ENCODE measurements at regions not wholly inside any gene's neighbourhood (a gene's known extent, or its start where the extent isn't known, plus 50 kb on each side); places are given as distances from the start of the nearest gene placed in this dataset.

DNA sequence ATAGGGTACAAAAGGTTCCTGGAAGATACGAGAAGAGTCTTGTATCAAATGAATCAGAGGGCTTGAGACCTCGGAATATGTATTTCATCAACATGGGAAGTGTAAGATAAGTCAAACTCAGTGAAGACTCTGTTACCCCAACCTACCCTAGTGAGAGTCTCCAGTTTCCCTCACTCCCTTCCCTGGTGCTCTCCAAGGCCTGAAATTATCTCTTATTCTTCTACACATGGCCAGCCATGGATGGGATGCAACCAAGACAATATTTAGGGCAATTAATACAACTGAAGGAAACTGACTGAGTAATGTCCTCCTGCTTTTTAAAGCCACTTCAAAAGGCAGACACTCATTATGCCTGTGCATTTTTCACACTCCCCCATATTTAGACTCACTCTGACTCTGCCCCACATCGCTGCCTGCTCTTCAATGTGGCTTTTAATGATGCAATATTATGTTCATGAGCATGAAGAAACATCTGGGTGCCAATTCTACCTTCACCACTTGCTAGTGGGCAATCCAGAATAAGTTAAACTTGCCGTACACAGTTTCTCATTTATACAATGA, 137.1 kb upstream of the THBS1 start:
- no peak overlapping the region for H3K9ac ChIP-seq
- TF ChIP-seq EZH2phosphoT487 (IDR thresholded peaks at IDR 0.05; ENCODE audit: insufficient read depth, low read depth) (no peak), EZH2 (IDR thresholded peaks at IDR 0.05; ENCODE audit: insufficient read depth, poor library complexity, severe bottlenecking) (no peak)
- H3K4me3 ChIP-seq = no peak overlapping the region
- 95 to 96% methylated on average over 4 of the region's 4 CpGs for WGBS, 2 experiments (ENCODE audit: low coverage in 1 of 2, low lambda C conversion rate in 2 of 2, missing lambda C conversion rate in 2 of 2)
- in situ Hi-C loops (cut with MboI) = no loop called here
- no peak overlapping the region for H2AFZ ChIP-seq
- no peaks in the 10 kb centered on the region for H3K79me2 ChIP-seq (ENCODE audit: insufficient read depth)
- no peaks in the 10 kb centered on the region for H3K9me3 ChIP-seq (ENCODE audit: low read depth)
- H3K27ac ChIP-seq = no peak overlapping the region
- no peaks in the 10 kb centered on the region for H3K27me3 ChIP-seq (replicated peaks; ENCODE audit: insufficient read depth)
- H4K20me1 ChIP-seq (ENCODE audit: insufficient read depth) = no peaks in the 10 kb centered on the region
- H3K4me2 ChIP-seq (ENCODE audit: unreplicated experiment) = no peak overlapping the region
- H3K4me1 ChIP-seq (ENCODE audit: insufficient read depth) = peaks cover 9% of the 10 kb centered on the region
- H3K9me2 ChIP-seq (ENCODE audit: insufficient read depth) = no peaks in the 10 kb centered on the region
- H3F3A ChIP-seq (ENCODE audit: insufficient read depth) = no peaks in the 10 kb centered on the region
- DNase-seq = no peak
- no peaks in the 10 kb centered on the region for H3K36me3 ChIP-seq (ENCODE audit: low read depth)

DNA sequence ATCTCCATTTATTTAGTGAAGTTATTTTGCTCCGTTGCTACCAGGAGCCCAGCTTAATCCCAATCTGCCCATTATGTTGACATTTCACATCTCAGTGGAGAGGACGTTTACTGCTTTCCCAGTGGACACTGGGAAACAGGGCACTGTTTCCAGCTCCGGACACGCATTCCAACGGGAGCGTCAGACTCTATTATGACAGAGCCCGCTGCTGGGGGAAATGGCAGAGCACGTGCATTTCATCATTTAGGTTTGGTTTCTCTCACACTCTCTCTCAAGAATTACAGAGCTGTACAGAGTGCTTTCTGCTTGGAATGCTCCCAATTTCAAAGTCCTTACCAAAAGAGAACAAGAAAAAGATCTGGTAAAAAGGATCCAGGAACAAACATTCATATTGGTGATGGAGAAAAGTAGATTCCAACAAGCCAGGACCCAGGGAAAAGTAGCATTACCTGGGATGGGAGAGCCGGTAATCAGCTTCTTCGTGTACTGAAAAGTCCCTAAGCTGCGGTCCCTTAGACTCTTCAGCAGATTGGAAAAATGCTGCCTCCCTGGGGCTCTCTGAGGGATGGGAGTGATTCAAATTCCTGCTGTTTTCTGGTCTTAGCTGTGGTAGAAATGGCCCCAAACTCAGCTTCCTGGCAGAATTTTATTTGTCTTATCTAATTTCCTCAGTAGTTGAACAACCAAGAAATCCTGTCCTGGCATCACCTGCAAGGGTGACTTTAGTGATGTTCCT, 136.0 kb upstream of the THBS1 start:
- in situ Hi-C loops (cut with MboI) = no loop called here
- TF ChIP-seq EZH2phosphoT487 (IDR thresholded peaks at IDR 0.05; ENCODE audit: insufficient read depth, low read depth) = no peak
- H2AFZ ChIP-seq = no peak overlapping the region
- no peaks in the 10 kb centered on the region; the same call in 1 of the 2 replicates for H3K9me2 ChIP-seq (ENCODE audit: insufficient read depth)
- no peaks in the 10 kb centered on the region for H3K27me3 ChIP-seq (replicated peaks; ENCODE audit: insufficient read depth)
- no peaks in the 10 kb centered on the region for H3K79me2 ChIP-seq (ENCODE audit: insufficient read depth)
- H3K4me1 ChIP-seq (ENCODE audit: insufficient read depth) = peaks cover 9% of the 10 kb centered on the region
- 85% methylated on average over 11 of the region's 11 CpGs for WGBS, 2 experiments (ENCODE audit: low coverage in 1 of 2, low lambda C conversion rate in 2 of 2, missing lambda C conversion rate in 2 of 2)
- no peak overlapping the region for H3K4me2 ChIP-seq (ENCODE audit: unreplicated experiment)
- no peak overlapping the region for H3K4me3 ChIP-seq
- H3F3A ChIP-seq (ENCODE audit: insufficient read depth) = no peaks in the 10 kb centered on the region
- H4K20me1 ChIP-seq (ENCODE audit: insufficient read depth) = no peaks in the 10 kb centered on the region
- H3K27ac ChIP-seq = no peak overlapping the region
- H3K9me3 ChIP-seq (ENCODE audit: low read depth) = no peaks in the 10 kb centered on the region
- no peaks in the 10 kb centered on the region for H3K36me3 ChIP-seq (ENCODE audit: low read depth)
- H3K9ac ChIP-seq = no peak overlapping the region
- DNase-seq = no peak

DNA sequence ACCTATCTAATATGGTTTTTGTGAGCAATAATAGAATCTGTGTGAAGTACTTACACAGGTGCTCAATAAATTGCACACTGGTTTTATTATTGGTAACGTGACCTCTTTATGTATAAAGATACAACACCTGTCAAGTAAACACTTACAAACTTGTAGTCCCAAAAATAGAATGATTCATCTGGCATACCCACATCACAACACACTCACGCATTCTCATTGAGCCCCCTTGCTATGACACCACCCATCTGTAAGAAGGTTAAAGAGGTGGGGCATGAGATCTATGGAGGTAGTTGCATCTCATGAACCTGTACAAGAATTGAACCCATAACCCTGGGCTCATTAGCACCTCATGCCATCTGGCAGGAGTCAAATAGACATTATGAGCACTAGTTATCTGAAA, 134.9 kb upstream of the THBS1 start:
- H3K4me2 ChIP-seq (ENCODE audit: unreplicated experiment) = no peak overlapping the region
- no peaks in the 10 kb centered on the region for H3K79me2 ChIP-seq (ENCODE audit: insufficient read depth)
- no peaks in the 10 kb centered on the region for H3F3A ChIP-seq (ENCODE audit: insufficient read depth)
- no peak for DNase-seq
- no peaks in the 10 kb centered on the region; the same call in 1 of the 2 replicates for H3K9me2 ChIP-seq (ENCODE audit: insufficient read depth)
- H3K9ac ChIP-seq = no peak overlapping the region
- no peaks in the 10 kb centered on the region for H3K36me3 ChIP-seq (ENCODE audit: low read depth)
- H3K27ac ChIP-seq = no peak overlapping the region
- no peaks in the 10 kb centered on the region for H3K9me3 ChIP-seq (ENCODE audit: low read depth)
- H3K27me3 ChIP-seq (replicated peaks; ENCODE audit: insufficient read depth) = no peaks in the 10 kb centered on the region
- TF ChIP-seq EZH2 (IDR thresholded peaks at IDR 0.05; ENCODE audit: insufficient read depth, poor library complexity, severe bottlenecking) (no peak), EZH2phosphoT487 (IDR thresholded peaks at IDR 0.05; ENCODE audit: insufficient read depth, low read depth) (no peak)
- peaks cover 9% of the 10 kb centered on the region for H3K4me1 ChIP-seq (ENCODE audit: insufficient read depth)
- no peak overlapping the region for H2AFZ ChIP-seq
- no peak overlapping the region for H3K4me3 ChIP-seq
- no peaks in the 10 kb centered on the region for H4K20me1 ChIP-seq (ENCODE audit: insufficient read depth)
- in situ Hi-C loops (cut with MboI) = no loop called here
- WGBS, 2 experiments (ENCODE audit: low coverage in 1 of 2, low lambda C conversion rate in 2 of 2, missing lambda C conversion rate in 2 of 2) = 88 to 97% methylated on average over 2 of the region's 2 CpGs

DNA sequence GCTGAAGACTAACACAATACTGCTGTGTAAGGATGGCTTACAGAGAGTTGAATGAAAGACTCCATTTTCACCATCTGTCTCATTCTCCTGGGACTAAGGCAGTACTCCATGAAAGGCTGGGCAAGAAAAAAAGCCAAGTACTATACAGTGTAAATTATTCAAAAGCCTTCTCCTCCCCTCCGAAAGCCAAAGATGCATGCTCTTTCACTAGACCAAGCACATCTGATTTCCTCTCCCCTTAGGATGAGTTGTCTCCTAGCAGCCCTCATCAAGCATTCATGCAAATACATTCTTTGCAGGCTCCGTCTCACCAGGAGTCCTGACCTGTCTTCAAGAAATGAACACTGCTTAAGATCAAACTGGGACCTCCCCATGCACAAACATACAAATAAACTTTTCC, 133.5 kb upstream of the THBS1 start:
- Histone ChIP-seq H3K27ac (no peak overlapping the region), H3K4me1 (ENCODE audit: insufficient read depth) (peaks cover 9% of the 10 kb centered on the region), H3K4me3 (no peak overlapping the region), H3K9me2 (ENCODE audit: insufficient read depth) (no peaks in the 10 kb centered on the region; the same call in 1 of the 2 replicates), H3K36me3 (ENCODE audit: low read depth) (no peaks in the 10 kb centered on the region), H3K79me2 (ENCODE audit: insufficient read depth) (no peaks in the 10 kb centered on the region), H3K4me2 (ENCODE audit: unreplicated experiment) (no peak overlapping the region), H3K9me3 (ENCODE audit: low read depth) (no peaks in the 10 kb centered on the region), H3K9ac (no peak overlapping the region), H2AFZ (no peak overlapping the region), H4K20me1 (ENCODE audit: insufficient read depth) (no peaks in the 10 kb centered on the region), H3K27me3 (replicated peaks; ENCODE audit: insufficient read depth) (no peaks in the 10 kb centered on the region), H3F3A (ENCODE audit: insufficient read depth) (no peaks in the 10 kb centered on the region)
- DNase-seq = no peak
- in situ Hi-C loops (cut with MboI) = no loop called here
- WGBS, 2 experiments (ENCODE audit: low coverage in 1 of 2, low lambda C conversion rate in 2 of 2, missing lambda C conversion rate in 2 of 2) = 95 to 98% methylated on average over 2 of the region's 2 CpGs
- TF ChIP-seq EZH2 (IDR thresholded peaks at IDR 0.05; ENCODE audit: insufficient read depth, poor library complexity, severe bottlenecking) (no peak), EZH2phosphoT487 (IDR thresholded peaks at IDR 0.05; ENCODE audit: insufficient read depth, low read depth) (no peak)
